ENCODE measurements at regions not wholly inside any gene's neighbourhood (a gene's known extent, or its start where the extent isn't known, plus 50 kb on each side); places are given as distances from the start of the nearest gene placed in this dataset.

DNA sequence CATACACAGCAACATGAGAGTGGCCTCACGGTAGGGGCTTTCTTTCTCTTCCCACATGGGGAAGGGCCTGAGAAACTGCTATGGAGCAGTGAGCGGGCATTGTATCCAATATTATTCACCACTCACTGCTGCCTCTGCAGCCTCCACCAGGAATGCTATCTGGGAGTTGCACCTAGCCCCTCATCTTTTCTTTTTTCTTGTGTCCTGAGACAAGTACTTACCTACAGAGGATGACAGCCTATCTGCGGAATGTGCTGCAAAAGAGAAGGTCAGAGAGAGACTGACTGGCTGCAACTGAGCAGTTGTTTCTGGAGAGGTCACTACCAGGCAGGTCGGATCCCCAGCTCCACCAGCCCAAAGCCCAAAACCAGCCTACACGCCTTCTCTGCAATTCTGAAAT, 52.1 kb upstream of the HTATIP2 start:
- no peak for DNase-seq (ENCODE audit: low read depth)
- no peak overlapping the region for H3K4me3 ChIP-seq (ENCODE audit: low read depth, low read length)
- TF ChIP-seq, protein P1, sequence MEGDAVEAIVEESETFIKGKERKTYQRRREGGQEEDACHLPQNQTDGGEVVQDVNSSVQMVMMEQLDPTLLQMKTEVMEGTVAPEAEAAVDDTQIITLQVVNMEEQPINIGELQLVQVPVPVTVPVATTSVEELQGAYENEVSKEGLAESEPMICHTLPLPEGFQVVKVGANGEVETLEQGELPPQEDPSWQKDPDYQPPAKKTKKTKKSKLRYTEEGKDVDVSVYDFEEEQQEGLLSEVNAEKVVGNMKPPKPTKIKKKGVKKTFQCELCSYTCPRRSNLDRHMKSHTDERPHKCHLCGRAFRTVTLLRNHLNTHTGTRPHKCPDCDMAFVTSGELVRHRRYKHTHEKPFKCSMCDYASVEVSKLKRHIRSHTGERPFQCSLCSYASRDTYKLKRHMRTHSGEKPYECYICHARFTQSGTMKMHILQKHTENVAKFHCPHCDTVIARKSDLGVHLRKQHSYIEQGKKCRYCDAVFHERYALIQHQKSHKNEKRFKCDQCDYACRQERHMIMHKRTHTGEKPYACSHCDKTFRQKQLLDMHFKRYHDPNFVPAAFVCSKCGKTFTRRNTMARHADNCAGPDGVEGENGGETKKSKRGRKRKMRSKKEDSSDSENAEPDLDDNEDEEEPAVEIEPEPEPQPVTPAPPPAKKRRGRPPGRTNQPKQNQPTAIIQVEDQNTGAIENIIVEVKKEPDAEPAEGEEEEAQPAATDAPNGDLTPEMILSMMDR (IDR thresholded peaks at IDR 0.05; ENCODE audit: low read depth, low read length, missing control alignments): no peak
- in situ Hi-C loops (cut with HindIII; ENCODE audit: low sequenced_read_pairs): no loop called here

DNA sequence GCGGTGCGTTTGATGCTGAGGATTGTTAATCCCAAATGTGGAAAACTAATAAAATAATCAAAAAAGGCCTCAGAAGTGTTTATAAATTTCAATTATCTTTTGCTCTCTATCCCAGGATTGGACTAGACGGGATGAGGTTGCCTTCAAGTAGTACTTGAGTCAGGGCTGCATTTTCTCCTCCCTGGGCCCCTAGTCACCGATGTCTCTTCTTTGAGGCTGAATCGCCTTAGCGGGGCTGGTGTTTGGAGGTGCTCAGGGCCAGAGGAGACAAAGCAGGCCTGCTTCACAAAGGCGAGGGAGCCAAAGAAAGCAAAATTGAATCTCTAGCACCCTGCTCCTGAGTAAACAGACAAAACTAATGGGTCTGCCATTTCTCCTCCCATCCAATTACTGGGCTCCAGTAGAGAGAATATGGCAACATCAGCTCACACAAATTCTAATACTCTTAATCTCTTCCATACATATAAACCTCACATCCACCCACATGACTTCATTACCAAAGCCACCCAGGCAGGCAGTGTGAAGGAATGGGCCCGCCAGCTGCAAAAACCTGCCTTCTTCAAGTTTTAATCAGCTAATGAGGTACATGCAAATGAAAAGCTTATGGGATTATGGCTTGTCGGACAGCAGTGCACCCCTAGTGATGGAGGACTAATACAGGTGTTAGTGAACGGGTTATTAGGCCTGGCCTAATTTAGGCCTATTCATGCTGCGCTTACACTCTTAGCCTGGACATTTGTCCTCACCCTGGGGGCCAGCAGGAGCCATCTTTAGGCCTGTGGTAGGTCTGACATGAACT, 52.7 kb upstream of the HTATIP2 start:
- TF ChIP-seq, protein P1 (IDR thresholded peaks at IDR 0.05; ENCODE audit: low read depth, low read length, missing control alignments): no peak
- DNase-seq (ENCODE audit: low read depth): no peak
- H3K4me3 ChIP-seq (ENCODE audit: low read depth, low read length): no peak overlapping the region
- in situ Hi-C loops (cut with HindIII; ENCODE audit: low sequenced_read_pairs): no loop called here

DNA sequence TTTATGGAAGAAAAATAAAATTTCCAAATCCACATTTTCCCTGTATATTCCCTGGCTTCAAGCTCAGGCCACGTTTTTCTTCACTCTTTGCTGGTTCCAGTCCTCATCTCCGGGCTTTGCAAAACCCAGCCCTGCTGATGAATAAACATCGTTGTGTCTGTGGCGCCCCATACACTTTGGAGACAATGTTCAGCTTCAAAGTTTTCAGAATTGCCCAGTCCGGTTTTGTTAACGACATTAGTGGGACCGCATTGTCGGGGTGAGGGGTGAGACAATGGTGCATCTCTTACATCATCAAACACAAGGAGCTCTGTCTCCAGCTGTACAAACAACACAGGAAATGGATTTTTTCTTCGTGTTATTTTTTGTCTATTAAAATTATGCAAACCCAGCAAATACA, 53.4 kb upstream of the HTATIP2 start:
- no peak for DNase-seq (ENCODE audit: low read depth)
- in situ Hi-C loops (cut with HindIII; ENCODE audit: low sequenced_read_pairs): no loop called here
- no peak overlapping the region for H3K4me3 ChIP-seq (ENCODE audit: low read depth, low read length)
- TF ChIP-seq, protein P1 (IDR thresholded peaks at IDR 0.05; ENCODE audit: low read depth, low read length, missing control alignments): no peak

DNA sequence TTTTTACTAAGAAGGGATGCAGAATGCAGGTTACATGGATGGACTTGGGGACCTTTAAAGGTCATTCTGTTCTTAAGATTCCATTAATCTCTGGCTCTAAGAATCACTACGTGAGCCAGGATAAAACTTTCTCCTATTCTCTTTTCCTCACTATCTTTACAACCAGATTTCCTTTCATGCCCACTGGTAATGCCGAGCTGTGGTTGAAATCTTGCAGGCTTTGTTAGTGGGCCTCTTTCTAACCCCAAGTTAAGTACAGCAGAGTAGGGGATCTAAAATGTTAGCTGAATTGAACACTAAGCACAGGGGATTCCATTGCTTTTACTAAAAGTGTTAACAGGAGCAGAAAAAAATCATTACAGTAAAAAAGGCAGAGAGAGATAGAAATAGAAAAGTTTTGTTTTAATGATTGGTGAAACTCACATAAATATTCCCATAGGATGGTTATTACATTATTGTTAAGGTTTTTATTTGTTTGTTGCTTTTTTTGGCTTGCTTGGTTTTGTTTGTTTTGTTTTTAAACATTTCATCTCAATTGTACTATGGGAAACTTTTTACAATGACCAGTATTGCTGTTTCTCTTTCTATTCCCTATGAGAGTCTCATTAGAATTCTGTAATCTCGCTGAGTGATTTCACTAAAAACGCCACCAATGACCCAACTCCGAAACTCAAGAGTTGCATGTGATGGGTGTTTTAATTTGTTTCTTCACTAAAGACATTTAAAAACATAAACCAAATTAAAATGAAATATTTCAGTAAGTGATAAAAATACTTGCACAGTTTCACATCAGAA, 54.1 kb upstream of the HTATIP2 start:
- TF ChIP-seq, protein P1 (IDR thresholded peaks at IDR 0.05; ENCODE audit: low read depth, low read length, missing control alignments): no peak
- no peak for DNase-seq (ENCODE audit: low read depth)
- no peak overlapping the region for H3K4me3 ChIP-seq (ENCODE audit: low read depth, low read length)
- in situ Hi-C loops (cut with HindIII; ENCODE audit: low sequenced_read_pairs): no loop called here

DNA sequence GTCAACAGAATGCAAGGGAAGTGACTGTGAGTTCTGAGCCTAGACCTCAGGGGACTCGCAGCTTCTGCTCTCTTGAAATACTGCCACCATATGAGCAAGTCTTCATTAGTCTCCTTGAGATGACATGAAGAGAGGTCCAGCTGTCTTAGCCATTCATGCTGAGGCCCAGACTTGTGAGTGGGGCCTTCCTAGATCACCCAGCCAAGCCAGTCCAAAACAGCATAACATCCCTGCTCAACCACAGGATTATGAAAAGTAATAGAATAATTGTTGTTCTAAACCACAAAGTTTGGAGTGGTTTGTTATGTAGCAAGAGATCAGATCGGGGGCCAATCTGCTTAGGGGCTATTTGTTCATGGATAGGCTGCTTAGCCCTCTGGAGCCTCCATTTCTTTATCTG, 54.9 kb upstream of the HTATIP2 start:
- H3K4me3 ChIP-seq (ENCODE audit: low read depth, low read length): no peak overlapping the region
- DNase-seq (ENCODE audit: low read depth): no peak
- TF ChIP-seq, protein P1 (IDR thresholded peaks at IDR 0.05; ENCODE audit: low read depth, low read length, missing control alignments): no peak
- in situ Hi-C loops (cut with HindIII; ENCODE audit: low sequenced_read_pairs): no loop called here

DNA sequence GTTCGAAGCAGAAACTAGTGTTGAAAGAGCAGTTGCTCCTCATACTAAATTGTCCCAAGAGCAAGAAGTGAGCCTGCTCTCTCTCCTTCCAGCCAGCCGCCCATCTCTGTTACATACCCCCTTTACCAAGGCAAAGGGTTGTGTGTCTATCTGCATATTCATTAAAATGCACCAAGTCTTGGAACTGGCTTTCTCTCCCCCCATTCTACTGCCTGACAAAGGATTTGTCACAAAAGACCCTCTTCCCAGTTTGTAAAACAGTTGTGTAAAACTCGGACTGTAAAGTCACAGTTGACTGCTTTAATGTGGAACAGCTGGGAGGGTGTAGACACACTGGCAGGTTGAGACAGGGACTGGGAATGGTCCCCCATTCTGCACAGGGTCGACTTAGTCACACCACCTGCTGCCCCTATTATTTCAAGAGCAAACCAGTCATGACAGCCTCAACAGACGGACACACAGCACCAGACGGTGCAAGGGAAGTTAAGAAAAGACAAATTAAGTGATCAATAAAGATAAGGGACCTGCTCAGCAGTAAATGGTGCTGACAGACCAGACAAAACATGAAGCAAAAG, 60.0 kb upstream of the HTATIP2 start:
- TF ChIP-seq, protein P1 (IDR thresholded peaks at IDR 0.05; ENCODE audit: low read depth, low read length, missing control alignments): no peak
- in situ Hi-C loops (cut with HindIII; ENCODE audit: low sequenced_read_pairs): no loop called here
- no peak for DNase-seq (ENCODE audit: low read depth)
- H3K4me3 ChIP-seq (ENCODE audit: low read depth, low read length): no peak overlapping the region
